ENCODE measurements at regions not wholly inside any gene's neighbourhood (a gene's known extent, or its start where the extent isn't known, plus 50 kb on each side); places are given as distances from the start of the nearest gene placed in this dataset.

GRCh38 chr14:27605282-27605681 is 1007.4 kb upstream of the NOVA1 start:
- TF ChIP-seq, protein P1, sequence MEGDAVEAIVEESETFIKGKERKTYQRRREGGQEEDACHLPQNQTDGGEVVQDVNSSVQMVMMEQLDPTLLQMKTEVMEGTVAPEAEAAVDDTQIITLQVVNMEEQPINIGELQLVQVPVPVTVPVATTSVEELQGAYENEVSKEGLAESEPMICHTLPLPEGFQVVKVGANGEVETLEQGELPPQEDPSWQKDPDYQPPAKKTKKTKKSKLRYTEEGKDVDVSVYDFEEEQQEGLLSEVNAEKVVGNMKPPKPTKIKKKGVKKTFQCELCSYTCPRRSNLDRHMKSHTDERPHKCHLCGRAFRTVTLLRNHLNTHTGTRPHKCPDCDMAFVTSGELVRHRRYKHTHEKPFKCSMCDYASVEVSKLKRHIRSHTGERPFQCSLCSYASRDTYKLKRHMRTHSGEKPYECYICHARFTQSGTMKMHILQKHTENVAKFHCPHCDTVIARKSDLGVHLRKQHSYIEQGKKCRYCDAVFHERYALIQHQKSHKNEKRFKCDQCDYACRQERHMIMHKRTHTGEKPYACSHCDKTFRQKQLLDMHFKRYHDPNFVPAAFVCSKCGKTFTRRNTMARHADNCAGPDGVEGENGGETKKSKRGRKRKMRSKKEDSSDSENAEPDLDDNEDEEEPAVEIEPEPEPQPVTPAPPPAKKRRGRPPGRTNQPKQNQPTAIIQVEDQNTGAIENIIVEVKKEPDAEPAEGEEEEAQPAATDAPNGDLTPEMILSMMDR (IDR thresholded peaks at IDR 0.05; ENCODE audit: extremely low read depth, low read depth, low read length): no peak
- Histone ChIP-seq H3K27ac (ENCODE audit: low read depth, low read length) (no peak overlapping the region), H3K4me3 (ENCODE audit: insufficient read depth, low read length) (no peak overlapping the region), H3K9me3 (ENCODE audit: low read depth, low read length) (peaks cover 6% of the 10 kb centered on the region), H3K79me2 (ENCODE audit: insufficient read depth, low read length) (no peaks in the 10 kb centered on the region), H3K27me3 (ENCODE audit: insufficient read depth, low read length) (no peaks in the 10 kb centered on the region), H3K4me1 (ENCODE audit: insufficient read depth, low read length) (no peaks in the 10 kb centered on the region), H4K20me1 (ENCODE audit: insufficient read depth, low read length) (no peaks in the 10 kb centered on the region), H2AFZ (ENCODE audit: low read length) (no peak overlapping the region), H3K36me3 (ENCODE audit: insufficient read depth, low read length) (no peaks in the 10 kb centered on the region), H3K4me2 (ENCODE audit: insufficient read depth, low read length) (no peak overlapping the region)
- no peak for DNase-seq (ENCODE audit: insufficient read length, low spot score, missing footprints)

GRCh38 chr14:27608377-27608776 is 1010.5 kb upstream of the NOVA1 start:
- Histone ChIP-seq H3K4me1 (ENCODE audit: insufficient read depth, low read length) (no peaks in the 10 kb centered on the region), H3K27me3 (ENCODE audit: insufficient read depth, low read length) (no peaks in the 10 kb centered on the region), H2AFZ (ENCODE audit: low read length) (no peak overlapping the region), H3K4me2 (ENCODE audit: insufficient read depth, low read length) (no peak overlapping the region), H3K36me3 (ENCODE audit: insufficient read depth, low read length) (no peaks in the 10 kb centered on the region), H3K27ac (ENCODE audit: low read depth, low read length) (no peak overlapping the region), H3K79me2 (ENCODE audit: insufficient read depth, low read length) (no peaks in the 10 kb centered on the region), H3K9me3 (ENCODE audit: low read depth, low read length) (peaks cover 6% of the 10 kb centered on the region), H4K20me1 (ENCODE audit: insufficient read depth, low read length) (no peaks in the 10 kb centered on the region), H3K4me3 (ENCODE audit: insufficient read depth, low read length) (no peak overlapping the region)
- no peak for DNase-seq (ENCODE audit: insufficient read length, low spot score, missing footprints)
- TF ChIP-seq, protein P1 (IDR thresholded peaks at IDR 0.05; ENCODE audit: extremely low read depth, low read depth, low read length): no peak

DNA sequence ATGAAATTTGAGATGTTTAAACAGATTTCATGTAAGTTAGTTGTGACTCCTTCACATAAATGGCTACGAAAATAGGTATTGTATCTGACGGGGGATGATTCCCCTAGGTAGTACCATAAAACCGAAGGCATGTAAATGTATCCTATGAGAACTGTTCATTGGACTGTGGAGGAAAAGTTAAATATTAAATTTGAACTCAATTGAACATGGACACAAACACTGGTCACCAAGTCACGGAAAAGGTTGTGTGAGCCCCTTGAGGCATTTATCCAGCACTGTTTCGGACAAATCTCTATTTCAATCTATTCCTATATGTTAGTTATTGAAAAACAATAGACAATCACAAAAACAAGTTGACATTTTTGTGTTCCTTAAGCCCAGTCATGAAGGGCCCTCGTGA is 1014.3 kb upstream of the NOVA1 start:
- Histone ChIP-seq H3K4me2 (ENCODE audit: insufficient read depth, low read length) (no peak overlapping the region), H3K4me1 (ENCODE audit: insufficient read depth, low read length) (no peaks in the 10 kb centered on the region)

DNA sequence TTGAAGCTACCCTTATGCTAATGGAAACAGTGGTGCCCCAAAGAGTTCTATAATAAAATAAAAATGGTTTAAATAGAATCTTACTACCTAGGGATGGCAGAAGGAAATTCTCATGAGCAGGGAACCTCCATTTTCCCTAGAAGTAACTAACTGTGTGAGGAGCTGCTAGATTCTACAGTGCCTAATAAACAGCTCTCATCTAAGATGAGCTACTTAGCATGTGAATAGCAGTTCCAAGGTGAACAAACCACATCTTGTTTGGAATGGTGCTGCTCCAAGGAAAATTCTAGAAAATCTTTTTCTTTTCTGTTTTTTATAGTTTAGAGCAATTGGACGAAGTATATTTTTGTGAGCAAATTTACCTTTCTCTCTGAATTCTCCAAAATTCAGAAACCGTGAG is 1015.3 kb upstream of the NOVA1 start:
- no peak overlapping the region for H3K4me3 ChIP-seq (ENCODE audit: insufficient read depth, low read length)
- no peak overlapping the region for H2AFZ ChIP-seq (ENCODE audit: low read length)
- H3K4me1 ChIP-seq (ENCODE audit: insufficient read depth, low read length): no peaks in the 10 kb centered on the region
- H4K20me1 ChIP-seq (ENCODE audit: insufficient read depth, low read length): no peaks in the 10 kb centered on the region
- no peak for DNase-seq (ENCODE audit: insufficient read length, low spot score, missing footprints)
- H3K9me3 ChIP-seq (ENCODE audit: low read depth, low read length): peaks cover 3% of the 10 kb centered on the region
- H3K36me3 ChIP-seq (ENCODE audit: insufficient read depth, low read length): no peaks in the 10 kb centered on the region
- H3K27ac ChIP-seq (ENCODE audit: low read depth, low read length): no peak overlapping the region
- H3K79me2 ChIP-seq (ENCODE audit: insufficient read depth, low read length): no peaks in the 10 kb centered on the region
- H3K27me3 ChIP-seq (ENCODE audit: insufficient read depth, low read length): no peaks in the 10 kb centered on the region
- TF ChIP-seq, protein P1 (IDR thresholded peaks at IDR 0.05; ENCODE audit: extremely low read depth, low read depth, low read length): no peak
- H3K4me2 ChIP-seq (ENCODE audit: insufficient read depth, low read length): no peak overlapping the region

More for the DNA sequence above, 1014.3 kb upstream of the NOVA1 start:
- H4K20me1 ChIP-seq (ENCODE audit: insufficient read depth, low read length): no peaks in the 10 kb centered on the region
- H3K79me2 ChIP-seq (ENCODE audit: insufficient read depth, low read length): no peaks in the 10 kb centered on the region
- DNase-seq (ENCODE audit: insufficient read length, low spot score, missing footprints): no peak
- no peaks in the 10 kb centered on the region for H3K36me3 ChIP-seq (ENCODE audit: insufficient read depth, low read length)
- no peak overlapping the region for H2AFZ ChIP-seq (ENCODE audit: low read length)
- no peak overlapping the region for H3K4me3 ChIP-seq (ENCODE audit: insufficient read depth, low read length)
- no peak overlapping the region for H3K27ac ChIP-seq (ENCODE audit: low read depth, low read length)
- H3K27me3 ChIP-seq (ENCODE audit: insufficient read depth, low read length): no peaks in the 10 kb centered on the region
- H3K9me3 ChIP-seq (ENCODE audit: low read depth, low read length): peaks cover 3% of the 10 kb centered on the region
- TF ChIP-seq, protein P1 (IDR thresholded peaks at IDR 0.05; ENCODE audit: extremely low read depth, low read depth, low read length): no peak
